Embryonic facial prominence (tissue), 1 donor: ENCODE measurements at regions not wholly inside any gene's neighbourhood (a gene's known extent, or its start where the extent isn't known, plus 50 kb on each side); places are given as distances from the start of the nearest gene placed in this dataset.

Experiments
- DNase-seq: peaks from one replicate; pipeline ENCODE4 v3.0.0-alpha.2; 2016; ENCODE audit errors: extremely low spot score

DNA sequence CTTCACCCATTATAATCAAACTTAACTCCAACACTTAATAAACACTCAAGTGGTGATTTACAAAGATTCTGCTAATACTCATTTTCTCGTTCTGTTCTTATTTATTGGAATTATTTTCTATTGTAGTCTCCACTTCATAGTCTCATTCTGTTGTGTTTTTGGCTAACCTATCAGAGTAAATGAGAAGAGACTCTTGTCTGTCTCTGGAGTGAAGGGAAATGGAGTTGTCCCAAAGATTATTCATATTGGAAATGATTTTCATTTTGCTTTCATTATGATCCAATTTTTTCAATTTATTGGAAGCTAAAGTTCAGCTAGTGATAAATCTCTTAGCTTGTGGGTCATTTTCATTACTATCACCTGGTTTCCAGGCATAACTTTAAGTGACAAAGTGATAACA, 454.9 kb upstream of the JAG1 start:
- DNase-seq, result no peak

DNA sequence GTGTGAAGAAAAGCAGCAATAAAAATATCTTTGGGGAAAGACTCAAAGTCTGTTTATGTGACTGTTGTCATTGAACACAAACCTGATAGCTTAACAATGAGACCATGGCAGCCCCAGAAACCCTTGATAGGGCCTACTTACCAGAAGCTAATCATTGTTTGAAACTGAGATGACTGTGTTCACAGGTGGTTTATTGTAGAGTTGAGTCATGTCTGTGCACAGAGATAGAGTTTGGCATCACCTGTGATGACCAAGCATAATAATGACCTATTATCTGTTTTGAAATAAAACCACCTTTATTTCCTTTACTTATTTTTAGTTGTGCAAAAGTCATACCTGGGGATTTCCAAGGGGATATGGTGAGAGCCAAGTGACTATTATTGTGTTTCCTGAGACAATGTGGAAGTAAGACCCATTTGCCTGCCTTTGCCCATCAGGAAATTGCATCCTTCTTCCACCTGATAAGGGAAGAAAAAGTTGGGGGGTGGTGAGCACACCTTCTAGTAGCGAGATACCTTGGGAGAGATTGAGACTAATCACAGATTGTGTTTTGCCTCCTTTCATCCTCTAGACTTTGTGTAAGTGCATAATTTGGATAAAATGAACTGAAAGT, 456.9 kb upstream of the JAG1 start:
- DNase-seq, result no peak

DNA sequence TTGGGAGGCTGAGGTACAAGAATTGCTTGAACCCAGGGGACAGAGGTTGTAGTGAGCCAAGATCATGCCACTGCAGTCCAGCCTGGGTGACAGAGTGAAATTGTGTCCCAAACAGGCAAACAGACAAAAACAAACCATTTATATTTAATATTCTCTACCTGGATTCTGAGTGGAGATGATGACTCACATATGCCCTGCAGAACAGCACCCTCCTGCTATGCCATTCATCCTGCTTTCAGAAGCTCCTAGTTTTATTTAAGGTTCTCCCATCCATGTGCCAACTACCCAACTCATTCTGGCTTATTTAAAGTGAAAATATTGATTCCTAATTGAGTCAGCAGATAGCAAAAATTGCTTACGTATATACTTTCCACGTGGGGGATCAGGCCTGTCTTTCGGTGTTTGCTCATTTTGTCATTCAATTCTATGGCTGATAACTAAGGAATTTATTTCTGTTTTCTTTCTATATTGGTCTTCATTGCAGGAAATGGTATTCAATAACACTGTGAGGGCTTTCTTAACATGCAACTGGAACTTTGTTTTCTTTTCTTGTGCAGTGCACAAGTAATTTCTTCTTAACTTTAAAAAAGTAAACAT, 459.1 kb upstream of the JAG1 start:
- no peak for DNase-seq

DNA sequence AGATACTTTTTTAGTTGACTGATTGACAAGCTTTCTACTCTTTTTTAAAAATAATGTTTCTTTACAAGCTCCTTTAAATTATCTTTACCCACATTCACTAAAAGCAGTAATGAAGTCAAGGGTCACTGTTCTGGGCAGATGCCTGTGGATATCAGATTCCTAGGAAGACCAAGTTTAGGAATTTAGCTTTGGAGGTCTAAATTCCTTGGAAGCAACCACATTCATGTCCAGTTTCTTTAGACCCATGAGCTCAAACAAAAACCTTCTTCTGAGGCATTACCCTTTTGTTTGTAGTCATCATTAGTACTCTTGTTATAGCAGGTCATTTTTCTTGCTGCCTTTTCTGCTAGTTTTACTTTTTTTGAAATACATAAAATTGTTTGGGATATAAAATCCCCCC, 462.9 kb upstream of the JAG1 start:
- DNase-seq, result no peak

DNA sequence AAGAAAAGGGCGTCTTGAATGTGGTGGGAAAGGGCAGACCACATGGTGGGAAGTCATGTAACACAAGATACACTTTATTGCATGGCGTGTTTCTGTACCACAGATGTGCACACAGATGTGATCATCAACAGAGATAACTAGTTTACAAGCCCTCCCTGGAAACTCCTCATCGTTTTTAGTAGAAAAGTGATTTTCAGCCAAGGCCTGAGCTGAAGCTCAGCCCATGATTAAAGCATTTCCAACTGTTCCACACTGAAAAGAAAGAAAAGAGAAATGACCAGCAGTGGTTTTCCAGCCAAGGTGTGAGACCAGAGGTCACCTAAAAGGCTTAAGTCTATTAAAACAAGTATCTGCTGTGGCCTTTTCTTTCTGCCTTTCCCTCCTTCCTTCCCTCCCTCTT, 463.9 kb upstream of the JAG1 start:
- DNase-seq, result no peak

DNA sequence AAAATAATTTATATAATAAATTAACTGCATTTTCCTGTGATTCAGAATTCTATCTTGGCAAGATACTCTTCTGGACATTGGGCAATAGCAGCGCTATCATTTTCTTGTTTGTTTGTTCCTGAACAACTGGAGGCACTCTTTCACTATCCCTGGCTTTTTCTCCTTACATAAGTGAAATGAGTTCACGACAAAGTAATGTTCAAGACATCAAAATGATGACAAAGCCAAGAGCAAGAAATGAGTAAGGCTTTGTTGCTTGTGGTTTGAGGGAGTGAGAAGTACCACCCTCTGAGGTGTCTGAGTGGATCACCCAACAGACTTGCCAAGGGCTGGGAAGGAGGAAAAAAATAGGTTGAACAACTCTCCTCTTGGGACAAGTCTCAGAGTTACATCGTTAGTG, 466.6 kb upstream of the JAG1 start:
- DNase-seq, result no peak

DNA sequence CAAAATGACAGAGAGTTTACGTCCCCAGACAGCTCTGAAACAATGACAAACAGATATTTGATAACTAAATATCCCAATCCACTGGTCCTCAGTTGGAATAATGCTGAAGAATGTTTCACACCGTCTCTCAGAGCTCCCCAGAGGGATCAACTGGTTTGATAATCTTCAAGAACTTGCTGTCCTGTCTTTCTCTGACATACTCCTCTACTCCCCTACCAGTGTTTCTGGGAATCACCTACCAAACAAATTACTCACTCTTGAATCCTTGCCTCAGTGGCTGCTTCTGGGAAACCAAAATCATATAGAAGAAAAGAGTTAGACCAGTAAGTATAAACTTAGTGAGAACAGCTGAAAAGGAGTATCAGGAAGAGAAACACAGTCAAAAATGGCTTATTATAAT, 469.7 kb upstream of the JAG1 start:
- DNase-seq, result no peak

DNA sequence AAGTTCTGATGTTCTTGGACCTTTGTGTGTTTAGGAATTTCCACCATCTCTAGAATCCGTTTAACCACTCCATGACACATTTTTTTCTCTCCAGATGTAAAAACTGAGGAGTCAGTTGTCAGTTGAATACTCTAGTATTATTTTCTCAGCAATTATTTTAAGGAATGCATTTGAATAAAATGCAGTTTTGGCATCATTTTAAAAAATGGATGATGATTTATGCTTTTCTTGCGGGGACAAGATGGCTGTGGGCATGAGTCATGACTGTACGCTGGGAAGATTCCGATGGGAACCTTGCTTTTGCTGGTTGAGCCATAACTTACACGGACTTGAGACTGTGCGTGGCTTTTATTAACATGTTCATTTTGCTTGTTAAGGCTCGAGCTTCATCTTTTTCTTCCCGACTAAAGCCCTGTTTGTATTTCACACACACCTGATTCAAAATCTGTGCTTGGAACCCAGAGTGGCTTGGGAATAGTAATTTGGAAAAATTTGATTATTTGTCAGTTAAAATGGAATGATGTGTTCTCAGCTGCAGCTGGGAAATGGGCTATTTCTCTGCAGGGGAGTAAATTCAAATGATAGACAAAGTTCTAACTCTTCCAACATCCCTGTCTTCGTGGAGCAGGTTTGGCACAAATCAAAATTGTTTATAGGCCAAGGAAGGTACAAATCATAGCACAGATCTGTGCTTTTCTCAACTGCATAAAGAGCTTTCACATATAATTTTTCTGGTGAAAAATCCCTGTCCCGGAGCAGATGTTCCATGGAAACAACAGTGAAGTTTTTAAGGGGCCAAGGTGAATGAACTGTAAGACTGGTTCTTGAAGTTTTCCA, 470.5 kb upstream of the JAG1 start:
- no peak for DNase-seq

DNA sequence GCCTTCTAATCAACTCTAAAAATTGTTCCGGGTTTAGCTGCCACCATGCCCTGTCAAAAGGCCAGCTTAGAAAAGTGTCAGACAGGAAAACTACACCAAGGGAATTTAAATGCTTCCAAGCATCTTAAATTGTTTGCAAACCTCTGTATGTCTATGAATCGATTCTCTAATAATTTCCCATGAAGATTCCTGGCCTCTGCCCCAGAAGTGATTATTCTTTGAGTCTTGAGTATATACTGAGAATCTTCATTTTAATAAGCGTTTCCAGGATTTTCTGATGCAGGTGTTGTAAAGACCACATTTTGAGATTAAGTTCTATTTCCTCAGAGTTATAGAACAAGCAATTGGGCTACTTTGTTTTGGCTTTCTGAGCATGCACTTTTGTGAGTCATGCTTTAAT, 471.8 kb upstream of the JAG1 start:
- DNase-seq, result no peak

DNA sequence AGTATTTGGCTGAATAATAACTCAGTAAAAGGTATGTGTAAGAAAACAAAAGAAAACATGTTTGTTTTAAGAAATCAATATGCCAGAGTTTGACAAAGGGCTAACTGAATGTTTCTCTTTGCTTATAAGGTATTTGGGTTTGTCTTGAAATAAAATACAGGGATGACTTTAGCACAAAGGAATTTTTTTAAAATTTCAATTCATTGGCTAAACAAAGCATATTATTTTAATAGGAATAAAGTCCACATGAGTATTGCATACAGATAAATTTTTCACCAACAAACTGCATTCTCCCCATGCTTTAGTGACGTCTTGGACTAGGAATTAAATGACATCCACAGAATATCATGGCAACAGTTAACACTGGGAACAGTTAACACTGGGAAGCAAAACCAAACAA, 480.0 kb upstream of the JAG1 start:
- no peak for DNase-seq

DNA sequence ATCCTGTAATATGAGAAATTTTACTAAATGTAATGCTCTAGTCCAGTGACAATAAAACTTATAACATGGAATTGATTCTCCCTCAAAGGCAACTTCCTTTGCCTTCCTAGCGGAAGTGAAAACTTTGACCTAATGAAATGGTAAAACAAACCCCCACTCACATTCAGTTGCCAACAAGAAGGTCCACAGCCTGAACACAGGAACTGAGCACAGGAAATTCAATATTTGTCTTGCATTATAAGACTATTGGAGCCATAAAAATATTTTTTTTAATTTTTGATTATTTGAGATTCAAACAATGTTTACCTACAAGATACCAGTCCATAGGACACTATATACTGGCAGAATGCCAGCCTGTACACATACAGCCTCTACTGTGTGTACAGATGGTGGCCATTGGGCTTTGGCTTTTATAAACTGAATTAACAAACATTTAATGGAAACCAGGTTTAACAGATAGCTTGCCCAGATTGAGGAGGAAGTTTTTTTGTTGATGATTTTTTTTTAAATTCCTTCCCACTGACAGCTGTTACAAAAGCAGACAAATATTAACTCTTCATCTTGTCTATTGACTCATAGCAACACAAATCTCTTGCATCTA, 481.5 kb upstream of the JAG1 start:
- DNase-seq, result no peak

DNA sequence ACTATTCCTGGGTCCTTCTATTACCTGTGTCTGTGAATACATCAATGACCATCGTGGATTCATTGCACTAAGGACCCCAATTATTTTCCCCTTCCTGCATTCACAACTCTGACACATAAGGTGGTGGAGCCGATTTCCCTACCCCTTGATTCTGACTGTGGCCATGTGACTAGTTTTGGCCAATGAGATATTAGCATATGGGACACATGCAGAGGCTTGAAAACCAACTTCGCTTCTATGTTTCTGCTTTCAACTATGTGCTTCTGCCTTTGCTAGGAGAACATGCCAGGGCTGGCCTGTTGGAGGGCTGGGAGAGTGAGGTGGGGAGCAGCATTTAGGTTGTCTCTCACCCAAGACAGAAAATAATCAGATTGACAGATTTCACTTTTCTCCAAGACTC, 483.1 kb upstream of the JAG1 start:
- DNase-seq, result no peak

DNA sequence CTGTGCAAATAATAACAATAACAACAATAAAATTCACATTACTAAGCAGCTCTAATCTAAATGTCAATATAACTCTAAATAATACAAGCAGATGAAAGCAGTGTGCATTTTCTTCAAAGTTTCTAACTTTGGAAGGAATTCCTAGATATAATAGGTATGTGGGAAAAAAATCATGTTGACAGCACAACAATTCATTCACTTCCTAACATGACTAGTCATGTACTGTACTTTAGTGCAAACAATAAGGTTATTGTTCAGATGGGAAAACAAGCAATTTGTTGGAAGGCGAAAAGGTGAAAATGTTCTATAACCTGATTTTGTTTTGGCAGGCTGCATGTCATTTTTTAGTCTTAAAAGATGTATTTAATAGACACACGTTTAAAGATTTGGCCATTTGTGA, 484.3 kb upstream of the JAG1 start:
- no peak for DNase-seq

DNA sequence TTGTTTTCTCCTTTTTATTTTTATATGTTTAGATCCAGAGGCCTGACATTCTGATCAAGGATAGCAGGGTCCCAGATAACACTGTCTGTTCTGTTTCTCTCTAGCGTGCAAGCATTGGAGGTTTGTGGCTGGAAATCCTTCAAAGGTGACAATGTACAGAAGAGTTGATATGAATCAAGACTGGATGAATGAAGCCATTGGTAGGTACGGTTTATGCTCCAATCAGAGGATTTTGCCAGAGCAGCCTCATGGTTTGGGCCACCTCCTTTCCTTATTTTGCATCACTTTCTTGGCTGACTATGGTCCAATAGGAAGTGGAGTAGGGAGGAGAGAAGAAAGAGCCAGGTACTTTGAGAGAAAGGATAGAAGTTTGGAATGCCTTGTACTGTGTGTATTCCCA, 484.8 kb upstream of the JAG1 start:
- DNase-seq, result no peak

DNA sequence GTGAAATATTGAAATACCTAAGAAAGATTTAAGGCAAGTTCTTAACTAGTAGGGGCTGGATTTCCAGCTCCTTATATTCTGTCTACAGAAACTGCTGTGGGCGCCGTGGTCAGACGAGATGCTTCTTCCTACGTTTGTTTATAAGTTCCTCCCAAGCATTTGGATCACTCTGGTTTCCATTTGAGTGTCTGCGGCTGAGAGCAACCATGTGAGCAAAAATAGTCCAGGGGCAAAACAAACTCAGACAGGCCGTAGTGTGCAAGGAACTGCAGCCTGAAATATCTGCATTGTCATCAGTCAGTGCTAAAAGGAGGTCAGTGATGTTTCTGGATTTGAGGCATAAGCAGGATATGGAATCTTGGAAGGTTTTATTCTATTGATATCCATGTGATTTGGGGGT, 485.9 kb upstream of the JAG1 start:
- peak; percentile 32 for DNase-seq

DNA sequence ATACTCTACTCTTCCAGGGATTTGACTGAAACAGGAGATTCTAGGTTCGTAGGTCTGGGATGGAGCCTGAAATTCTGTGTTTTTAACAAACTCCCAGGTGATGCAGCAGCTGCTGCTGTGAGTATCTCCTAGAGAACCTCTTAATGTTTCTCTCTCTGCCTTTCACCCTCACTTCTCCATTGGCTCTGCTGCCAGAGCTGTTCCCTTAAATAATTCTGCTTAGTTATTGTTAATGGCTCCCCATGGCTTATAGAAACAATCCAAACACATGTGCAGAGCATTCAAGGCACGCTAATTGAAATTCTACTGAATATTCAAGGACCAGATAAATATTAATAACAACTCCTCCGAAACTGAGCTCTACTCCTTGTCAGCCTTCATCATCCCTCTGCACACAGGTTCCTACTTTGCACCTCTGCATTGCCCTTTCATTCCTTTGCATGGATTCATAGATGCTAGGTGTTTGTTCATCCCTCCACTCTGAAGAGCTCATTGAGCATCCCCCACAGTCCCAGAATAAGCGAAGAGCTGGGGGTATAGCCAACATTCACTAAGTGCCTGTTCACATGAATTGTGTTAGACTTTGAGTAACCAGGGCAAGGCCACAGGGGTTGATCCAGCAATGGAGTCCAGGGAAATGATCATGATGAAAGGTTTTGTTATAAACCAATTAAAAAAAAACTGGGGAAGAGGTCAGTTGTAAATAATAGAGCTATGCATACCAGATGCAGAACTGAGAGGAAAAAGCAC, 488.4 kb upstream of the JAG1 start:
- DNase-seq, result no peak

DNA sequence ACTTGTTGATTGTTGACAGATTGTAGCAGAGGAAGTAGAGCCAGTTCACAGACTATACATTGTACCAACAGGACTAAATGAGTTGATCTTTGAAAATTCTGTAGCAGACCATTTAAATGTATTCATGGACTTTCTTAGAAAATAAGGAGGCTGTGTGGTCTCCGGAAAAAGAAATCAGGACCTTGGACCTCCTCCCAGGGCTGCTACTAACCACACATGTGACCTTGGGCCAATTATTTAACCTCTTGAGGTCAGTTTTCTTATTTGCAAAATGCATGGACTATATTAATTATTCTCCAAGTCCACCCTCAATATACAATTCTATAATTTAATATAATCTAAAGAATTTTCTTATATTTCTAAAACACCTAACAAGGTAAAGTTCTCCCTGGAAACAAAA, 492.0 kb upstream of the JAG1 start:
- DNase-seq, result no peak

DNA sequence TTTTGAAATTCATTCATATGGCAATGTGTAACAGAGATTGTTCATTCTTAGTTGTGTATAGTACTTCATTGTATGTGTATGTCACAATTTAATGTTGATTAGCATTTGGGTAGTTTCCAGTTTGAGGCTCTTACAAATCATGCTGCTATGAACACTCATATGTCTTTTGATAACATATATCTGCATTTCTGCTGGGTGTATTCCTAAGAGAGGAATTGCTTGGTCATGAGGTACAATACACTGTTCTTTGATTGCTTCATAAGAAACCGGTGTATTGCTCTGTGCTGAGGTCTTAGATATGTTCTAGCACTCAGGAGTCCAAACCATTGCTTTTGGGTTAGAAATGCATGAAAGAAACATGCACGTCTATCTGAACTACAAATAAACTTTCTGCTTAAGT, 492.9 kb upstream of the JAG1 start:
- DNase-seq, result no peak

DNA sequence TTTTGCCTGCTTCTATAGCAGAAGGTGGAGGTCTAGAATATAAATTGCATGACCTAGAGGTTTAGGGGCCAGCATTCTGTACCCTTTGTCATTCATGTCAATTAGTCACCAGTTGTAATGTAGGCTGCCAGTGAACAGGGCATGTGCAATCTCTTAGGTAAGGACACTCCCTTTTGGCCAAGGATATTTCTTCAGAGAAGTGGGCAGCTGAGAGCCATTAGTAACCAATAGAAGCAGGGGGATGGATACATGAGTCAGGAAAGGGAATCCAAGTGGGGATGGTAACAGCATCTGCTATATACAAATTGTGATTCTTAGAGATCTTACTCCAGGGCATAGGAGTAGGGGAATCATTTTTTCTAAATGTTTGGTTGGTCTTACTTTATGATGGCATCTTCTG, 494.2 kb upstream of the JAG1 start:
- no peak for DNase-seq

DNA sequence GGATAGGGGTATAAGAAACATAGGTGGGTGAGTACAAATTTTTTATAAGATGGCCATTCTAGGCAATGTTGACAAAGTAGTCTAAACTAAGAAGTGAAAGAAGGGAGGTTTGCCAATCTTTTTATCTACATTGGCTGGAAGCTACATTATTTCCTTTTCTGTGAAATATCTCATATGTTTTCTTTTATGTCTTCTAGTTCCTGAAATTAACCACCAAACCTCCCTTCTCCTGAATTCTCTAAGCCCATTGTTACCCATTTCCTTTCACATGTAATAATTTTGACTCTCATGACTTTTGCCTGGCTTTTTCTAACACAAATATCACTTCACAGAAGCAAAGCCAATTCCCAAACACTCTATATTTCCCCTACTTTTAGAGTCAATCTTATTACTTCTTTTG, 496.2 kb upstream of the JAG1 start:
- no peak for DNase-seq

DNA sequence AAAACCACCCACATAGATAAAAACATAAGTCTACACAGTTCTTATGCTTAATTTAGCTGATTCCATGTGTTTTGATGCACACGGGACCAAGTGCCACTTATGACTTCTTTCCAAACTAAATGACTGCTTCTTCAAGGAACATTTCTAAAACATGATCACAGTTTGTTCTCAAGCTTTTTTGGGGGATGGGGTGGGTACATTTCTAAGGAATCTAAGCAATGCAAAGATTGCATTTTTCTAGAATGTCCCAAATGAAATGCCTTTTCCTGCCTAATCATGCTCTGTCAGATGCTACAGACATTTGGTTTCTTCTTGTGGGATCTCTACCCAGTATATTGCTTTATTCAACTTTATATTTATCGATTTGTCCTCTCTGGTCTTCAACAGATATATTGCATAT, 496.8 kb upstream of the JAG1 start:
- DNase-seq, result no peak

DNA sequence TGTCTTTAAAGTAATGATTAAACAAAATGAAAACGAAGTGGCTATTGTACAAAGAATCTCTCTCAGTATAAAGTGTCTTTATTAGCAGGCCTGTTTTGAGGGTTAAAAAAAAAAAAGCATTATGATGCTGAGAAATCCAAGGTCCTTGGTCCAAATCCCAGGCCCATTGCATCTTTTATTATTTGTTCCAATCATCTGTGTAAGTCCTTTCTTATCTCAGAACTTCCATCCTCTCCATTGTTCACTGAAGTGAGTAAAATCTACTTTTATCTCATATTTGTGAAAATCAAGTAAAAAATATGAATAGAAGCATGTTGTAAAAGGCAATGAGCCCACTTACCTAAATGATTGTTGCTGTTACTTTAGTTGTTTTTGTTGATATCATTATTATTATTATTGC, 499.1 kb upstream of the JAG1 start:
- DNase-seq, result no peak
